ENCODE measurements at regions not wholly inside any gene's neighbourhood (a gene's known extent, or its start where the extent isn't known, plus 50 kb on each side); places are given as distances from the start of the nearest gene placed in this dataset.

DNA sequence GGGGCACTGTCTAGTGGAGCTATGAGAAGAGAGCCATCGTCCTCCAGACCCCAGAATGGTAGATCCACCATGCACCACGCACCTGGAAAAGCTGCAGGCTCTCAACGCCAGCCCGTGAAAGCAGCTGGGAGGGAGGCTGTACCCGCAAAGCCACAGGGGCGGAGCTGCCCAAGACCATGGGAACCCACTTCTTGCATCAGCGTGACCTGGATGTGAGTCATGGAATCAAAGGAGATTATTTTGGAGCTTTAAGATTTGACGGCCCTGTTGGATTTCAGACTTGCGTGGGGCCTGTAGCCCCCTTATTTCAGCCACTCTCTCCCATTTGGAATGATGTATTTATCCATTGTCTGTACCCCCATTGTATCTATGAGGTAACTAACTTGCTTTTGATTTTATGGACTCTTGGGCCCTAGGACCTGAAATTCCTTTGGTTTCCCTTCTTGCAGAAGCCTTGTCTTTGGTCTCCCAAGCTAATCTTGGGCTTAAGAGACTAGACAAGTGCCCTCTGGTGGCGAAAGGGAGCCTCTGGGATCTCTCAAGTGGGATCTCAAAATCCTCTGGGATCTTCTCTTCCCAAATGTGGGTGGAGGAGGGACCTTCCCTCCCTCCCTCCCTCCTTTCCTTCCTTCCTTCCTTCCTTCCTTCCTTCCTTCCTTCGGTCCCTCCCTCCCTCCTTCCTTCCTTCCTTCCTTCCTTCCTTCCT lies 58.2 kb upstream of the HAPSTR1 start:
- TF ChIP-seq SP1 (IDR thresholded peaks at IDR 0.05) (no peak), BHLHE40 (IDR thresholded peaks at IDR 0.05; ENCODE audit: borderline replicate concordance) (no peak), FOXA1 (IDR thresholded peaks at IDR 0.05) (no peak), LEF1 (IDR thresholded peaks at IDR 0.05; ENCODE audit: borderline replicate concordance) (no peak), TARDBP (IDR thresholded peaks at IDR 0.05) (no peak), ARNT (IDR thresholded peaks at IDR 0.05) (no peak), ELF4 (IDR thresholded peaks at IDR 0.05) (no peak), ZNF384 (IDR thresholded peaks at IDR 0.05) (no peak), L3MBTL2 (conservative IDR thresholded peaks at IDR 0.05) (no peak), HDGF (IDR thresholded peaks at IDR 0.05; ENCODE audit: borderline replicate concordance) (no peak)

Data from HEK293T (cell line).